A549 (cell line): ENCODE measurements at regions not wholly inside any gene's neighbourhood (a gene's known extent, or its start where the extent isn't known, plus 50 kb on each side); places are given as distances from the start of the nearest gene placed in this dataset.
"Not testable (repeated sequence)": the region's sequence is repeated elsewhere in the genome, so short reads cannot be mapped to it uniquely, and the experiment has no call there.

Experiments used
- ATAC-seq, 2 experiments: fragments of 200-7000 bp in 1 of 2; fragments of >200 bp in 1 of 2; cut with Nextera tagmentation in 1 of 2; cut with Tn5 transposase in 1 of 2; 3 replicates each; pipeline versions ENCODE4 v1.8.0 to v1.9.1; 2018 to 2020; ENCODE audit warnings: mild to moderate bottlenecking in 1 of 2, moderate library complexity in 1 of 2
- CTCF ChIA-PET: fragments of 300-600 bp; sonication (Branson Sonifier 250); formaldehyde crosslinking; extraction: SDS; loops from one replicate; lab custom pipeline; 2021; ENCODE audit warnings: antibody characterized with exemption, inconsistent platforms; lab: Yijun Ruan, JAX
- POLR2A ChIA-PET: fragments of 350-600 bp; formaldehyde crosslinking; extraction: SDS; loops from one replicate; lab custom pipeline; 2021; ENCODE audit warnings: antibody characterized with exemption, inconsistent platforms; lab: Yijun Ruan, JAX
- DNase-seq, 2 experiments: peaks; one replicate each; pipeline versions ENCODE4 v3.0.0 to v3.0.0-alpha.2; 2011 to 2016; ENCODE audit warnings: low read depth in 1 of 2, low spot score in 1 of 2
- FAIRE-seq: peaks from 2 replicates; lab custom pipeline; 2011; peaks lifted over from hg19 to GRCh38; lab: Jason Lieb, UNC
- H3K27ac ChIP-seq, 2 experiments: fragments of >200 bp; sonication (Bioruptor Twin); formaldehyde crosslinking; 3 replicates each; pipeline ENCODE4 v1.5.1; 2016 to 2017
- H3K4me1 ChIP-seq: fragments of >200 bp; sonication (Bioruptor Twin); formaldehyde crosslinking; 3 replicates; pipeline ENCODE4 v1.6.1; 2016
- H3K4me2 ChIP-seq: fragments of >200 bp; sonication (Bioruptor Twin); formaldehyde crosslinking; 3 replicates; pipeline ENCODE4 v1.6.1; 2016
- H3K4me3 ChIP-seq: fragments of >200 bp; sonication (Bioruptor Twin); formaldehyde crosslinking; 3 replicates; pipeline ENCODE4 v1.5.1; 2016
- H3K9me3 ChIP-seq: fragments of >200 bp; sonication (Bioruptor Twin); formaldehyde crosslinking; 3 replicates; pipeline ENCODE4 v1.6.1; 2016
- BHLHE40 ChIP-seq: IDR thresholded peaks from 2 replicates; pipeline ENCODE4 v1.6.1; 2012; ENCODE audit warnings: low read depth, low read length, inconsistent platforms
- FOSB ChIP-seq: fragments of 250-450 bp; sonication (Bioruptor Pico); IDR thresholded peaks from 2 replicates; pipeline ENCODE4 v1.5.0; 2020; ENCODE audit warnings: mild to moderate bottlenecking, moderate library complexity
- FOXS1 ChIP-seq: fragments of 250-450 bp; sonication (Bioruptor Pico); IDR thresholded peaks from 2 replicates; pipeline ENCODE4 v1.5.0; 2020; ENCODE audit warnings: mild to moderate bottlenecking, moderate library complexity
- HDAC2 ChIP-seq: fragments of 200-600 bp; sonication (generic); IDR thresholded peaks from 2 replicates; pipeline ENCODE4 v1.6.1; 2016
- HOXA7 ChIP-seq: fragments of 250-450 bp; sonication (Bioruptor Pico); IDR thresholded peaks from 2 replicates; pipeline ENCODE4 v1.5.0; 2020; ENCODE audit warnings: mild to moderate bottlenecking, moderate library complexity
- HOXB13 ChIP-seq: fragments of 250-450 bp; sonication (Bioruptor Pico); IDR thresholded peaks from 2 replicates; pipeline ENCODE4 v1.5.0; 2020; ENCODE audit warnings: low read depth, mild to moderate bottlenecking, moderate library complexity
- JUNB ChIP-seq: fragments of >200 bp; sonication (Bioruptor Twin); formaldehyde crosslinking; IDR thresholded peaks from 2 replicates; pipeline ENCODE4 v1.6.1; 2016
- MAZ ChIP-seq: fragments of 150-350 bp; IDR thresholded peaks from 2 replicates; pipeline ENCODE4 v1.6.1; 2014; ENCODE audit warnings: antibody characterized with exemption, low read depth, low read length, borderline replicate concordance
- NFE2L2 ChIP-seq: fragments of 150-350 bp; conservative IDR thresholded peaks from 2 replicates; pipeline ENCODE4 v1.6.1; 2014; ENCODE audit warnings: low read length
- NR3C1 ChIP-seq: fragments of >200 bp; sonication (Bioruptor Twin); formaldehyde crosslinking; IDR thresholded peaks from 3 replicates; pipeline ENCODE4 v1.6.1; 2017
- RAD21 ChIP-seq, 2 experiments: fragments of >200 bp in 1 of 2; sonication (Bioruptor Twin) in 1 of 2; formaldehyde crosslinking in 1 of 2; IDR thresholded peaks in 1 of 2; conservative IDR thresholded peaks in 1 of 2; 2 replicates in 1 of 2; 3 replicates in 1 of 2; pipeline ENCODE4 v1.6.1; 2012 to 2018; ENCODE audit warnings: inconsistent platforms in 1 of 2
- RFX5 ChIP-seq: fragments of 450-650 bp; IDR thresholded peaks from 2 replicates; pipeline ENCODE4 v1.7.1; 2014; ENCODE audit warnings: antibody characterized with exemption, mild to moderate bottlenecking, moderate library complexity
- RNF2 ChIP-seq: fragments of 200-600 bp; sonication (generic); IDR thresholded peaks from 2 replicates; pipeline ENCODE4 v1.6.1; 2016; ENCODE audit warnings: low read depth, mild to moderate bottlenecking, antibody characterized with exemption, moderate library complexity, borderline replicate concordance
- SMC3 ChIP-seq: fragments of >200 bp; sonication (Bioruptor Twin); formaldehyde crosslinking; IDR thresholded peaks from 3 replicates; pipeline ENCODE4 v1.6.1; 2018; ENCODE audit warnings: inconsistent platforms
- SREBF2 ChIP-seq: fragments of 450-650 bp; IDR thresholded peaks from 2 replicates; pipeline ENCODE4 v1.6.1; 2014; ENCODE audit warnings: mild to moderate bottlenecking, moderate library complexity
- TFCP2L1 ChIP-seq: fragments of 250-450 bp; sonication (Bioruptor Pico); IDR thresholded peaks from 2 replicates; pipeline ENCODE4 v1.5.0; 2021; ENCODE audit warnings: mild to moderate bottlenecking
- ZC3H11A ChIP-seq: fragments of 450-650 bp; IDR thresholded peaks from 2 replicates; pipeline ENCODE4 v1.6.1; 2014; ENCODE audit warnings: antibody characterized with exemption, mild to moderate bottlenecking
- ZNF302 ChIP-seq: fragments of 250-450 bp; sonication (Bioruptor Pico); IDR thresholded peaks from 2 replicates; pipeline ENCODE4 v1.9.0; 2021; ENCODE audit warnings: inconsistent platforms, mild to moderate bottlenecking, moderate library complexity
- ZSCAN20 ChIP-seq: fragments of 250-450 bp; sonication (Bioruptor Pico); IDR thresholded peaks from 2 replicates; pipeline ENCODE4 v1.8.0; 2022; ENCODE audit warnings: mild to moderate bottlenecking, moderate library complexity
- WGBS: methylation state at CpG from one replicate; pipeline ENCODE4 v1.1.6; 2017; ENCODE audit errors: missing lambda C conversion rate; 5-methylcytosine and 5-hydroxymethylcytosine counted together
- TF ChIP-seq, protein P1 (sequence below): fragments of 200-600 bp; sonication (generic); IDR thresholded peaks from 2 replicates; pipeline ENCODE4 v1.6.1; 2016; ENCODE audit warnings: antibody characterized with exemption, mild to moderate bottlenecking, moderate library complexity
- TF ChIP-seq, protein P2 (sequence below): fragments of >200 bp; sonication (Bioruptor Twin); formaldehyde crosslinking; IDR thresholded peaks from 3 replicates; pipeline ENCODE4 v1.6.1; 2016
- TF ChIP-seq, protein P3 (sequence below): fragments of 150-350 bp; IDR thresholded peaks from 2 replicates; pipeline ENCODE4 v1.6.1; 2014; ENCODE audit warnings: low read depth, mild to moderate bottlenecking, low read length
- TF ChIP-seq, protein P4 (sequence below): IDR thresholded peaks from 2 replicates; pipeline ENCODE4 v1.6.1; 2012
- TF ChIP-seq, protein P5 (sequence below): IDR thresholded peaks from 2 replicates; pipeline ENCODE4 v1.6.1; 2012

DNA sequence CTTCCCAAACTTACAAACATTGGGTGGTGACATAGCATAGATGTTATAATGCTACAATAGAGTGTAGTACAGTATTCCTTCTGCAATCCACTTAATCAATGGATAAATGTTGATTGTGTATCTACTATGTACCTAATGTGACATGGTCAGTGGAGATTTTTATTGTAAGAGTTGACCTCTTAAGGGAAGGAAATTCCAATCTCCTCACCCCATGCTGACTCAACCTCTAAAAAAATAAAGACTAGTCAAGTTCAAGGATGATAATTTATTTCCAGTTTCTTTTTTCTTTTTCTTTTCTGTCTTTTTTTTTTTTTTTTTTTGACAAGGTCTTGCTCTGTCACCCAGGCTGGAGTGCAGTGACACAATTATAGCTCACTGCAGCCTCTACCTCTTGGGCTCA is 206.5 kb upstream of the STS start:
- no peaks in the 10 kb centered on the region for H3K9me3 ChIP-seq
- DNase-seq: no peak
- no peak for FAIRE-seq
- no peak for ATAC-seq
- ChIA-PET POLR2A (no interaction called here), CTCF (no interaction called here)
- TF ChIP-seq TFCP2L1 (CRISPR knock-in tag) (no peak), RAD21 (conservative IDR thresholded peaks at IDR 0.05 in 1 of 2, IDR thresholded peaks at IDR 0.05 in 1 of 2) (no peak), SMC3 (no peak), FOSB (CRISPR knock-in tag) (no peak), JUNB (no peak), HOXA7 (no peak), HDAC2 (no peak), ZNF302 (CRISPR knock-in tag) (no peak), ZSCAN20 (CRISPR knock-in tag) (no peak), ZC3H11A (no peak), BHLHE40 (no peak), FOXS1 (CRISPR knock-in tag) (no peak), NR3C1 (no peak)
- TF ChIP-seq, protein P1, sequence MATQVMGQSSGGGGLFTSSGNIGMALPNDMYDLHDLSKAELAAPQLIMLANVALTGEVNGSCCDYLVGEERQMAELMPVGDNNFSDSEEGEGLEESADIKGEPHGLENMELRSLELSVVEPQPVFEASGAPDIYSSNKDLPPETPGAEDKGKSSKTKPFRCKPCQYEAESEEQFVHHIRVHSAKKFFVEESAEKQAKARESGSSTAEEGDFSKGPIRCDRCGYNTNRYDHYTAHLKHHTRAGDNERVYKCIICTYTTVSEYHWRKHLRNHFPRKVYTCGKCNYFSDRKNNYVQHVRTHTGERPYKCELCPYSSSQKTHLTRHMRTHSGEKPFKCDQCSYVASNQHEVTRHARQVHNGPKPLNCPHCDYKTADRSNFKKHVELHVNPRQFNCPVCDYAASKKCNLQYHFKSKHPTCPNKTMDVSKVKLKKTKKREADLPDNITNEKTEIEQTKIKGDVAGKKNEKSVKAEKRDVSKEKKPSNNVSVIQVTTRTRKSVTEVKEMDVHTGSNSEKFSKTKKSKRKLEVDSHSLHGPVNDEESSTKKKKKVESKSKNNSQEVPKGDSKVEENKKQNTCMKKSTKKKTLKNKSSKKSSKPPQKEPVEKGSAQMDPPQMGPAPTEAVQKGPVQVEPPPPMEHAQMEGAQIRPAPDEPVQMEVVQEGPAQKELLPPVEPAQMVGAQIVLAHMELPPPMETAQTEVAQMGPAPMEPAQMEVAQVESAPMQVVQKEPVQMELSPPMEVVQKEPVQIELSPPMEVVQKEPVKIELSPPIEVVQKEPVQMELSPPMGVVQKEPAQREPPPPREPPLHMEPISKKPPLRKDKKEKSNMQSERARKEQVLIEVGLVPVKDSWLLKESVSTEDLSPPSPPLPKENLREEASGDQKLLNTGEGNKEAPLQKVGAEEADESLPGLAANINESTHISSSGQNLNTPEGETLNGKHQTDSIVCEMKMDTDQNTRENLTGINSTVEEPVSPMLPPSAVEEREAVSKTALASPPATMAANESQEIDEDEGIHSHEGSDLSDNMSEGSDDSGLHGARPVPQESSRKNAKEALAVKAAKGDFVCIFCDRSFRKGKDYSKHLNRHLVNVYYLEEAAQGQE: no peak
- TF ChIP-seq, protein P2, sequence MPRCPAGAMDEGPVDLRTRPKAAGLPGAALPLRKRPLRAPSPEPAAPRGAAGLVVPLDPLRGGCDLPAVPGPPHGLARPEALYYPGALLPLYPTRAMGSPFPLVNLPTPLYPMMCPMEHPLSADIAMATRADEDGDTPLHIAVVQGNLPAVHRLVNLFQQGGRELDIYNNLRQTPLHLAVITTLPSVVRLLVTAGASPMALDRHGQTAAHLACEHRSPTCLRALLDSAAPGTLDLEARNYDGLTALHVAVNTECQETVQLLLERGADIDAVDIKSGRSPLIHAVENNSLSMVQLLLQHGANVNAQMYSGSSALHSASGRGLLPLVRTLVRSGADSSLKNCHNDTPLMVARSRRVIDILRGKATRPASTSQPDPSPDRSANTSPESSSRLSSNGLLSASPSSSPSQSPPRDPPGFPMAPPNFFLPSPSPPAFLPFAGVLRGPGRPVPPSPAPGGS: no peak
- TF ChIP-seq, protein P3, sequence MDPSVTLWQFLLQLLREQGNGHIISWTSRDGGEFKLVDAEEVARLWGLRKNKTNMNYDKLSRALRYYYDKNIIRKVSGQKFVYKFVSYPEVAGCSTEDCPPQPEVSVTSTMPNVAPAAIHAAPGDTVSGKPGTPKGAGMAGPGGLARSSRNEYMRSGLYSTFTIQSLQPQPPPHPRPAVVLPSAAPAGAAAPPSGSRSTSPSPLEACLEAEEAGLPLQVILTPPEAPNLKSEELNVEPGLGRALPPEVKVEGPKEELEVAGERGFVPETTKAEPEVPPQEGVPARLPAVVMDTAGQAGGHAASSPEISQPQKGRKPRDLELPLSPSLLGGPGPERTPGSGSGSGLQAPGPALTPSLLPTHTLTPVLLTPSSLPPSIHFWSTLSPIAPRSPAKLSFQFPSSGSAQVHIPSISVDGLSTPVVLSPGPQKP: no peak
- TF ChIP-seq, protein P4, sequence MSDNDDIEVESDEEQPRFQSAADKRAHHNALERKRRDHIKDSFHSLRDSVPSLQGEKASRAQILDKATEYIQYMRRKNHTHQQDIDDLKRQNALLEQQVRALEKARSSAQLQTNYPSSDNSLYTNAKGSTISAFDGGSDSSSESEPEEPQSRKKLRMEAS: no peak
- TF ChIP-seq, all 56 proteins: peak for 0
- no peaks in the 10 kb centered on the region for H3K4me1 ChIP-seq
- H3K27ac ChIP-seq: no peak overlapping the region
- no peak overlapping the region for H3K4me3 ChIP-seq
- H3K4me2 ChIP-seq: no peak overlapping the region

DNA sequence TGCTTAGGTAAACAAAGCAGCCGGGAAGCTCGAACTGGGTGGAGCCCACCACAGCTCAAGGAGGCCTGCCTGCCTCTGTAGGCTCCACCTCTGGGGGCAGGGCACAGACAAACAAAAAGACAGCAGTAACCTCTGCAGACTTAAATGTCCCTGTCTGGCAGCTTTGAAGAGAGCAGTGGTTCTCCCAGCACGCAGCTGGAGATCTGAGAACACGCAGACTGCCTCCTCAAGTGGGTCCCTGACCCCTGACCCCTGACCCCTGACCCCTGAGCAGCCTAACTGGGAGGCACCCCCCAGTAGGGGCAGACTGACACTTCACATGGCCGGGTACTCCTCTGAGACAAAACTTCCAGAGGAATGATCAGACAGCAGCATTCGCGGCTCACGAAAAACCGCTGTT is 214.6 kb upstream of the STS start:
- POLR2A ChIA-PET, FAIRE-seq: not testable (repeated sequence)
- WGBS: no CpG with 5 or more reads among the region's 9 CpGs

DNA sequence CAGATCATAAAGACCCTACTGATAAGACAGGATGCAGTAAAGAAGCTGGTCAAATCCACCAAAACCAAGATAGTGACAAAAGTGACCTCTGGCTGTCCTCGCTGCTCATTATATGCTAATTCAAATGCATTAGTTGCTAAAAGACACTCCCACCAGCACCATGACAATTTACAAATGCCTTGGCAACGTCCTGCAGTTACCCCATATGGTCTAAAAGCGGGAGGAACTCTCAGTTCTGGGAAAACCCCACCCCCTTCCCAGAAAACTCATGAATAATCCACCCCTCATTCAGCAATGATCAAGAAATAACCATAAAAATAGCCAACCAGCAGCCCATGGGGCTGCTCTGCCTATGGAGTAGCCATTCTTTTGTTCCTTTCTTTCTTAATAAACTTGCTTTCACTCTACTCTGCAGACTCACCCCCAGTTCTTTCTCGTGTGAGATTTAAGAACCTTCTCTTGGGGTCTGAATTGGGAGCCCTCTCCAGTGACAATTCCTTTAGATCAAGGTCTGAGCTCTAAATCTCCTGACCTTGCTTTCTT is 217.1 kb upstream of the STS start:
- no peak overlapping the region for H3K27ac ChIP-seq
- POLR2A ChIA-PET: no interaction called here
- DNase-seq (no peak), ATAC-seq (no peak), FAIRE-seq (no peak)
- 0% methylated on average over 4 of the region's 4 CpGs for WGBS
- no peak overlapping the region for H3K4me2 ChIP-seq
- no peaks in the 10 kb centered on the region for H3K4me1 ChIP-seq
- H3K9me3 ChIP-seq: no peaks in the 10 kb centered on the region
- H3K4me3 ChIP-seq: no peak overlapping the region
- CTCF ChIA-PET: no interaction called here
- TF ChIP-seq RFX5 (no peak), MAZ (no peak), RNF2 (no peak), NFE2L2 (no peak), RAD21 (conservative IDR thresholded peaks at IDR 0.05 in 1 of 2, IDR thresholded peaks at IDR 0.05 in 1 of 2) (no peak), SREBF2 (no peak), FOSB (CRISPR knock-in tag) (no peak), TFCP2L1 (CRISPR knock-in tag) (no peak), HOXB13 (CRISPR knock-in tag) (no peak)
- TF ChIP-seq, protein P1: no peak
- TF ChIP-seq, protein P5, sequence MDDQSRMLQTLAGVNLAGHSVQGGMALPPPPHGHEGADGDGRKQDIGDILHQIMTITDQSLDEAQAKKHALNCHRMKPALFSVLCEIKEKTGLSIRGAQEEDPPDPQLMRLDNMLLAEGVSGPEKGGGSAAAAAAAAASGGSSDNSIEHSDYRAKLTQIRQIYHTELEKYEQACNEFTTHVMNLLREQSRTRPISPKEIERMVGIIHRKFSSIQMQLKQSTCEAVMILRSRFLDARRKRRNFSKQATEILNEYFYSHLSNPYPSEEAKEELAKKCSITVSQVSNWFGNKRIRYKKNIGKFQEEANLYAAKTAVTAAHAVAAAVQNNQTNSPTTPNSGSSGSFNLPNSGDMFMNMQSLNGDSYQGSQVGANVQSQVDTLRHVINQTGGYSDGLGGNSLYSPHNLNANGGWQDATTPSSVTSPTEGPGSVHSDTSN: no peak

More for the DNA sequence above, 214.6 kb upstream of the STS start:
- H3K9me3 ChIP-seq, H3K4me1 ChIP-seq, H3K4me2 ChIP-seq, ATAC-seq, CTCF ChIA-PET, H3K4me3 ChIP-seq, H3K27ac ChIP-seq, DNase-seq: not testable (repeated sequence)
